C4-2B (cell line): ENCODE measurements at regions not wholly inside any gene's neighbourhood (a gene's known extent, or its start where the extent isn't known, plus 50 kb on each side); places are given as distances from the start of the nearest gene placed in this dataset.

ENCODE experiments used
- CTCF ChIP-seq: fragments of 450-650 bp; conservative IDR thresholded peaks from 2 replicates; pipeline ENCODE4 v1.5.1; 2017; ENCODE audit warnings: mild to moderate bottlenecking
- ZFX ChIP-seq: fragments of 450-650 bp; IDR thresholded peaks from 2 replicates; pipeline ENCODE4 v1.6.1; 2017

- TF ChIP-seq CTCF = no peak
- no peak for TF ChIP-seq ZFX
These were observed 521.2 kb downstream of the SLC4A3 start for GRCh38 chr2:220148471-220149248.
